Vagina (tissue), 2 donors: ENCODE measurements at regions not wholly inside any gene's neighbourhood (a gene's known extent, or its start where the extent isn't known, plus 50 kb on each side); places are given as distances from the start of the nearest gene placed in this dataset.

Experiments used
- DNase-seq, 2 donors: peaks; one replicate each; pipeline ENCODE4 v3.0.0-alpha.2; 2017; ENCODE audit errors: extremely low spot score in 2 of 2
- H3K27ac ChIP-seq: fragments of 200-600 bp; sonication (generic); one replicate; pipeline ENCODE4 v1.5.1; 2019
- H3K27me3 ChIP-seq: fragments of 200-600 bp; sonication (generic); one replicate; pipeline ENCODE4 v1.5.1; 2019
- H3K36me3 ChIP-seq, 2 donors: fragments of 200-600 bp; sonication (generic); one replicate each; pipeline ENCODE4 v1.5.1; 2017 to 2019
- H3K4me1 ChIP-seq: fragments of 200-600 bp; sonication (generic); one replicate; pipeline ENCODE4 v1.5.1; 2019
- H3K4me3 ChIP-seq, 2 donors: fragments of 200-600 bp; sonication (generic); 1 replicate in 1 of 2; 2 replicates in 1 of 2; pipeline ENCODE4 v1.5.1; 2016 to 2019
- H3K9me3 ChIP-seq: fragments of 200-600 bp; sonication (generic); one replicate; pipeline ENCODE4 v1.5.1; 2019
- POLR2A ChIP-seq, 2 donors: fragments of 450-650 bp; IDR thresholded peaks; one replicate each; pipeline ENCODE4 v1.6.1; 2017; ENCODE audit warnings: antibody characterized with exemption in 2 of 2, mild to moderate bottlenecking in 2 of 2, moderate library complexity in 2 of 2
- POLR2AphosphoS5 ChIP-seq, 2 donors: sonication (generic); formaldehyde crosslinking; IDR thresholded peaks; one replicate each; pipeline ENCODE4 v1.9.0; 2017; ENCODE audit warnings: antibody characterized with exemption in 2 of 2, mild to moderate bottlenecking in 2 of 2, low read depth in 1 of 2; ENCODE audit not compliant: insufficient read depth in 1 of 2
- intact Hi-C: fragments of 100-400 bp; cut with DNase I; formaldehyde crosslinking; loops from one replicate; pipeline ENCODE4 v1.15.1; 2023
- TF ChIP-seq, protein P1 (sequence below), 3 experiments: fragments of 450-650 bp in 2 of 3; fragments of 200-600 bp in 1 of 3; sonication (generic) in 1 of 3; IDR thresholded peaks; one replicate each; pipeline ENCODE4 v1.5.1; 2017 to 2019; ENCODE audit warnings: antibody characterized with exemption in 3 of 3, mild to moderate bottlenecking in 2 of 3, moderate library complexity in 2 of 3

- Histone ChIP-seq H3K4me3 (no peak overlapping the region), H3K9me3 (no peaks in the 10 kb centered on the region), H3K4me1 (no peaks in the 10 kb centered on the region), H3K36me3 (no peaks in the 10 kb centered on the region), H3K27me3 (no peaks in the 10 kb centered on the region), H3K27ac (no peak overlapping the region)
- intact Hi-C loops = no loop called here
- no peak for TF ChIP-seq POLR2A (IDR thresholded peaks at IDR 0.05)
- no peak for DNase-seq
Measured at GRCh38 chr15:95923792-95924191, 406.7 kb upstream of the NR2F2 start.

- Histone ChIP-seq H3K9me3 (no peaks in the 10 kb centered on the region), H3K4me1 (peaks cover 9% of the 10 kb centered on the region), H3K36me3 (no peaks in the 10 kb centered on the region), H3K4me3 (no peak overlapping the region), H3K27me3 (no peaks in the 10 kb centered on the region), H3K27ac (no peak overlapping the region)
- no peak for DNase-seq
- TF ChIP-seq POLR2AphosphoS5 (IDR thresholded peaks at IDR 0.05; ENCODE audit: insufficient read depth in 1 of 2, low read depth in 1 of 2) = no peak
- TF ChIP-seq, protein P1, sequence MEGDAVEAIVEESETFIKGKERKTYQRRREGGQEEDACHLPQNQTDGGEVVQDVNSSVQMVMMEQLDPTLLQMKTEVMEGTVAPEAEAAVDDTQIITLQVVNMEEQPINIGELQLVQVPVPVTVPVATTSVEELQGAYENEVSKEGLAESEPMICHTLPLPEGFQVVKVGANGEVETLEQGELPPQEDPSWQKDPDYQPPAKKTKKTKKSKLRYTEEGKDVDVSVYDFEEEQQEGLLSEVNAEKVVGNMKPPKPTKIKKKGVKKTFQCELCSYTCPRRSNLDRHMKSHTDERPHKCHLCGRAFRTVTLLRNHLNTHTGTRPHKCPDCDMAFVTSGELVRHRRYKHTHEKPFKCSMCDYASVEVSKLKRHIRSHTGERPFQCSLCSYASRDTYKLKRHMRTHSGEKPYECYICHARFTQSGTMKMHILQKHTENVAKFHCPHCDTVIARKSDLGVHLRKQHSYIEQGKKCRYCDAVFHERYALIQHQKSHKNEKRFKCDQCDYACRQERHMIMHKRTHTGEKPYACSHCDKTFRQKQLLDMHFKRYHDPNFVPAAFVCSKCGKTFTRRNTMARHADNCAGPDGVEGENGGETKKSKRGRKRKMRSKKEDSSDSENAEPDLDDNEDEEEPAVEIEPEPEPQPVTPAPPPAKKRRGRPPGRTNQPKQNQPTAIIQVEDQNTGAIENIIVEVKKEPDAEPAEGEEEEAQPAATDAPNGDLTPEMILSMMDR (IDR thresholded peaks at IDR 0.05) = no peak
- no peak for TF ChIP-seq POLR2A (IDR thresholded peaks at IDR 0.05)
- intact Hi-C loops = no loop called here
Measured at GRCh38 chr15:95928822-95929221, 401.7 kb upstream of the NR2F2 start.

DNA sequence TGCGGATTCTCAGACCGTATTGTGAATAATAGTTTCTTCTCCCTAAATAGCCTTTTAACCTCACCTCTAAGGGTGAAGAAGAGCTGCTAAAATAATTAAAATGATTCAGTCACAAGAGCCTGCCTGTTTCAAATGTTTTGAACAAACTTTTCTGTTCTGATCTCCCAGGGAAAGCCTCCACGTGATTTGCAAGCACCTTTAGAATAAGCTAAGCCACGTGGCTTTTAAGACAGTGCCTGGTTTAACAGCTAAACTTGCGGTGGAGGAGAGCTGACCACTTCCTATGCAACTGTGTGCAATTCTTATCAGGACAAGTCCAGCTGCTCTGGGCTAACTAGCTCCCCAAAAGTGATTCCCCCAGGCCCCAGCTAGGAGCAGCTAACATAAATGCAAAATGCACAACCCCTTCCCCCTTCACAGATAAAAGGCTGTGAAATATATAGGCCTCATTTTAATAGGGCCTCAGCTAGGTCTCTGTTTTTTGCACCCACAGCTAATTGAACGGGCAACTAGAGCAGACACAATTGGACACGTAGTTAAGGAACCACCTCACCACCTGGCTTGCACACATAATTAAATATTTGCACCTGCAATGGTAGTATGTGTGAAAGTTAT is 401.2 kb upstream of the NR2F2 start:
- peaks cover 9% of the 10 kb centered on the region for H3K4me1 ChIP-seq
- no peak for DNase-seq
- H3K27ac ChIP-seq = no peak overlapping the region
- H3K4me3 ChIP-seq = no peak overlapping the region
- H3K27me3 ChIP-seq = no peaks in the 10 kb centered on the region
- intact Hi-C loops = no loop called here
- TF ChIP-seq POLR2A (IDR thresholded peaks at IDR 0.05) = no peak
- no peak for TF ChIP-seq POLR2AphosphoS5 (IDR thresholded peaks at IDR 0.05; ENCODE audit: insufficient read depth in 1 of 2, low read depth in 1 of 2)
- TF ChIP-seq, protein P1 (IDR thresholded peaks at IDR 0.05) = no peak
- no peaks in the 10 kb centered on the region for H3K9me3 ChIP-seq
- no peaks in the 10 kb centered on the region for H3K36me3 ChIP-seq

DNA sequence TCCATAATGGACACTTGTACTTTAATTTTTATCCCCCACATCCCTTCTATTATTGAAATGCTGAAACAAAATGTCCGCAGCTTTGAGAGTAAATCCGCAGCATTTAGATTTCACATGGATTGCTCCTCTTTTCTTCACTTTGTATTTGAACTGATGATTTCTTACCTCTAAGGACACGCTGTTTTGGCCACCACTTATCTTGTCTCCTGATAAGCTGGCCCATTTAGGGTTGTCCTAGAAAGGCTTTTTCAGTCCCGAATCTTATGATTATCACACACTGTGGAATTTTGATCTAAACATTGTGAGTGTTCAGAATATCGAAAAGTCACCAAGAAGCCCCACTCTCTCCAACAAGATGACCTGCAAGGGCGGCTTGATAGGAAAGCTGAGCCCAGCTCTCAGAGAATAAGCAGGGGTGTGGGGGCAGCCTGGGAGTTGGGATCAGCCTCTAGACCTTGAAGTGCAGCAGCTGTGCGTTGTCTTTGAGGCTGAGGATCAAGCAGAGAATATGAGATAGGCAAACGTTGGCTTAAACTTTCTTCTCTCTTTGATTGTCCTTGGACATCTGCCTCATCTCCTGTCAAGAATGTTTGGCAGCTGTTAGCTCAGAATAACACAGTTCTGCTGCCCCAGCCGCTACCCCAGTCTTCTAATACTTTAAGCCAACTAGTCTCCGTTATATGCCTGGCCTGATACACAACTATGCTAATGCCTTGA is 399.7 kb upstream of the NR2F2 start:
- Histone ChIP-seq H3K36me3 (no peaks in the 10 kb centered on the region), H3K4me3 (no peak overlapping the region), H3K9me3 (no peaks in the 10 kb centered on the region), H3K27me3 (no peaks in the 10 kb centered on the region), H3K4me1 (peaks cover 9% of the 10 kb centered on the region), H3K27ac (no peak overlapping the region)
- DNase-seq = no peak
- TF ChIP-seq POLR2A (IDR thresholded peaks at IDR 0.05) (no peak), POLR2AphosphoS5 (IDR thresholded peaks at IDR 0.05; ENCODE audit: insufficient read depth in 1 of 2, low read depth in 1 of 2) (no peak)
- TF ChIP-seq, protein P1 (IDR thresholded peaks at IDR 0.05) = no peak
- intact Hi-C loops = no loop called here

DNA sequence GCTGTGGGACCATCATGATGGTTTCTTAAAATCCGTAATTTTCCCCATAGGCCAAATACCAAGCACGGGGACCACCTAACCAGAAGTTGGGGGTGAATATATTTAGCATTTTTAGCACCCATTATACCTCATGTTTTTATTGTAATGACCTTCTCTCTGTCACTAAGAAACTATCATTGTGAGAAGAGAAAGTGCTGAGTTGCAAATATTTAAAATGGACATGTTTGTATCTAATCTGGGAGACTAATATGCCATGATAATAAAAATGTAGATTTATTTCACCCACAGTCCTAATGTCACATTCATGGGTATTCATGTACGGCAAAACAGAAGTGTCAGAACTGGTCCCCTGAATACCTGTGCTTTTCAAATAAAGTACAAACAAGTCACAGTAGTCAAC is 398.9 kb upstream of the NR2F2 start:
- H3K27ac ChIP-seq = no peak overlapping the region

More for the DNA sequence above, 398.9 kb upstream of the NR2F2 start:
- Histone ChIP-seq H3K4me1 (peaks cover 9% of the 10 kb centered on the region), H3K36me3 (no peaks in the 10 kb centered on the region), H3K9me3 (no peaks in the 10 kb centered on the region), H3K4me3 (no peak overlapping the region), H3K27me3 (no peaks in the 10 kb centered on the region)
- no peak for DNase-seq
- intact Hi-C loops = no loop called here
- TF ChIP-seq, protein P1 (IDR thresholded peaks at IDR 0.05) = no peak
- TF ChIP-seq POLR2A (IDR thresholded peaks at IDR 0.05) = no peak
- no peak for TF ChIP-seq POLR2AphosphoS5 (IDR thresholded peaks at IDR 0.05; ENCODE audit: insufficient read depth in 1 of 2, low read depth in 1 of 2)
